ENCODE measurements at regions not wholly inside any gene's neighbourhood (a gene's known extent, or its start where the extent isn't known, plus 50 kb on each side); places are given as distances from the start of the nearest gene placed in this dataset.
"Not testable (repeated sequence)": the region's sequence is repeated elsewhere in the genome, so short reads cannot be mapped to it uniquely, and the experiment has no call there.

- DNase-seq (ENCODE audit: low read depth in 1 of 2, low spot score in 1 of 2) = no peak
Observed at GRCh38 chr3:139134678-139135372, 90.1 kb upstream of the PRR23C start.

- no peak for DNase-seq (ENCODE audit: low read depth in 1 of 2, low spot score in 1 of 2)
Observed at GRCh38 chr3:139135657-139136056, 91.0 kb upstream of the PRR23C start.

GRCh38 chr3:139136469-139137202 is 91.9 kb upstream of the PRR23C start:
- DNase-seq (ENCODE audit: low read depth in 1 of 2, low spot score in 1 of 2) = no peak

GRCh38 chr3:139140553-139140952 is 95.9 kb upstream of the PRR23C start:
- DNase-seq (ENCODE audit: low read depth in 1 of 2, low spot score in 1 of 2) = no peak

GRCh38 chr3:139145980-139146379 is 101.3 kb upstream of the PRR23C start:
- DNase-seq (ENCODE audit: low read depth in 1 of 2, low spot score in 1 of 2) = not testable (repeated sequence)

- DNase-seq (ENCODE audit: low read depth in 1 of 2, low spot score in 1 of 2) = no peak
Observed at GRCh38 chr3:139151530-139151929, 106.8 kb upstream of the PRR23C start.

- DNase-seq (ENCODE audit: low read depth in 1 of 2, low spot score in 1 of 2) = not testable (repeated sequence)
Observed at GRCh38 chr3:139153434-139153833, 108.7 kb upstream of the PRR23C start.

- no peak for DNase-seq (ENCODE audit: low read depth in 1 of 2, low spot score in 1 of 2)
Observed at GRCh38 chr3:139157161-139157932, 112.7 kb upstream of the PRR23C start.

- DNase-seq (ENCODE audit: low read depth in 1 of 2, low spot score in 1 of 2) = no peak
Observed at GRCh38 chr3:139159356-139159755, 114.7 kb upstream of the PRR23C start.

- DNase-seq (ENCODE audit: low read depth in 1 of 2, low spot score in 1 of 2) = no peak
Observed at GRCh38 chr3:139173372-139174108, 128.8 kb upstream of the PRR23C start.

GRCh38 chr3:139180489-139180888 is 135.8 kb upstream of the PRR23C start:
- no peak for DNase-seq (ENCODE audit: low read depth in 1 of 2, low spot score in 1 of 2)

- no peak for DNase-seq (ENCODE audit: low read depth in 1 of 2, low spot score in 1 of 2)
Observed at GRCh38 chr3:139182143-139182542, 137.5 kb upstream of the PRR23C start.

GRCh38 chr3:139182598-139182997 is 137.9 kb upstream of the PRR23C start:
- no peak for DNase-seq (ENCODE audit: low read depth in 1 of 2, low spot score in 1 of 2)

GRCh38 chr3:139185527-139185926 is 140.8 kb upstream of the PRR23C start:
- DNase-seq (ENCODE audit: low read depth in 1 of 2, low spot score in 1 of 2) = no peak

- no peak for DNase-seq (ENCODE audit: low read depth in 1 of 2, low spot score in 1 of 2)
Observed at GRCh38 chr3:139187154-139187553, 142.5 kb upstream of the PRR23C start.

- no peak for DNase-seq (ENCODE audit: low read depth in 1 of 2, low spot score in 1 of 2)
Observed at GRCh38 chr3:139187648-139188047, 143.0 kb upstream of the PRR23C start.

GRCh38 chr3:139189943-139190342 is 145.3 kb upstream of the PRR23C start:
- DNase-seq (ENCODE audit: low read depth in 1 of 2, low spot score in 1 of 2) = no peak

GRCh38 chr3:139194421-139194820 is 149.4 kb upstream of the MRPS22 start:
- not testable (repeated sequence) for DNase-seq (ENCODE audit: low read depth in 1 of 2, low spot score in 1 of 2)

GRCh38 chr3:139196146-139196545 is 147.7 kb upstream of the MRPS22 start:
- not testable (repeated sequence) for DNase-seq (ENCODE audit: low read depth in 1 of 2, low spot score in 1 of 2)

- no peak for DNase-seq (ENCODE audit: low read depth in 1 of 2, low spot score in 1 of 2)
Observed at GRCh38 chr3:139197251-139197650, 146.6 kb upstream of the MRPS22 start.

- no peak for DNase-seq (ENCODE audit: low read depth in 1 of 2, low spot score in 1 of 2)
Observed at GRCh38 chr3:139198186-139198585, 145.6 kb upstream of the MRPS22 start.

Measured in activated T-helper 1 cell treated with anti-CD3 and anti-CD28 coated beads, Interleukin-2, amount 50 U/mL, for 16 hours (primary cell).